Breast epithelium (tissue), 4 donors: ENCODE measurements at regions not wholly inside any gene's neighbourhood (a gene's known extent, or its start where the extent isn't known, plus 50 kb on each side); places are given as distances from the start of the nearest gene placed in this dataset.

ENCODE experiments used
- DNase-seq, 2 donors: peaks; one replicate each; pipeline ENCODE4 v3.0.0-alpha.2; 2019; ENCODE audit warnings: low spot score in 2 of 2
- H3K27ac ChIP-seq, 2 donors: fragments of 200-600 bp; sonication (generic) in 1 of 2; one replicate each; pipeline ENCODE4 v1.5.1; 2016 to 2019; ENCODE audit warnings: mild to moderate bottlenecking in 1 of 2
- H3K27me3 ChIP-seq, 2 donors: fragments of 200-600 bp; sonication (generic) in 1 of 2; one replicate each; pipeline versions ENCODE4 v1.5.1 to v1.6.0; 2017 to 2019; ENCODE audit warnings: control low read depth in 1 of 2, mild to moderate bottlenecking in 1 of 2
- H3K36me3 ChIP-seq: fragments of 200-600 bp; one replicate; pipeline ENCODE4 v1.5.1; 2019
- H3K4me1 ChIP-seq, 2 donors: fragments of 200-600 bp; sonication (generic); one replicate each; pipeline ENCODE4 v1.5.1; 2016 to 2019; ENCODE audit warnings: control low read depth in 1 of 2
- H3K4me3 ChIP-seq, 3 donors: fragments of 200-600 bp; sonication (generic); 1 replicate in 2 of 3; 2 replicates in 1 of 3; pipeline ENCODE4 v1.5.1; 2016 to 2019; ENCODE audit warnings: mild to moderate bottlenecking in 3 of 3, moderate library complexity in 2 of 3
- H3K9me3 ChIP-seq, 2 donors: fragments of 200-600 bp; sonication (generic) in 1 of 2; one replicate each; pipeline ENCODE4 v1.5.1; 2016 to 2019; ENCODE audit warnings: control low read depth in 1 of 2
- CTCF ChIP-seq, 3 donors: fragments of 450-650 bp; IDR thresholded peaks; one replicate each; pipeline ENCODE4 v1.5.1; 2016 to 2017; ENCODE audit warnings: antibody characterized with exemption in 3 of 3, mild to moderate bottlenecking in 3 of 3, moderate library complexity in 3 of 3
- POLR2A ChIP-seq: fragments of 450-650 bp; IDR thresholded peaks from one replicate; pipeline ENCODE4 v1.6.1; 2016; ENCODE audit warnings: antibody characterized with exemption, mild to moderate bottlenecking, moderate library complexity
- POLR2AphosphoS5 ChIP-seq, 3 donors: sonication (generic); formaldehyde crosslinking; IDR thresholded peaks; one replicate each; pipeline ENCODE4 v1.6.1; 2017; ENCODE audit warnings: antibody characterized with exemption in 3 of 3
- intact Hi-C: fragments of 100-400 bp; cut with DNase I; formaldehyde crosslinking; loops from one replicate; pipeline ENCODE4 v1.15.1; 2023; ENCODE audit warnings: low total_unique reads

DNA sequence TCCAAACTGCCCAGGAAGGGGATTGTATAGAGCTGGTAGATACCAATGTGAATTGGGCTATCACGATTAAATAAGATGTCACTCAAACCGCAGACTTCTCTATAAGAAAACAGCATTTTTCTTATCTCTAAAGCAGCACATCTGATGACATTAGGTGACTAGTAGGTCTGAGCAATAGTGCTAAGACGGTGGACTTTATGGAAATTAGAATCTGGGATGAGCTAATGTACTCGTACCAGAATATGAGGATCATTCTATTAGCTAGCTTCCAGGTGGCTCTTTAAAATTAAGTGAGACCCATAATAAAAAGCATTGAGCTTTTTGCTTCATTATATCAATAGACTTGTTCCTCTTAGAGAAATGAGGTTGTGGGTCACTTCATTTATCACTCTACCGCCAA lies 130.0 kb upstream of the MC4R start:
- H3K27ac ChIP-seq, result no peak overlapping the region
- no peak for DNase-seq
- intact Hi-C loops, result no loop called here
- no peaks in the 10 kb centered on the region for H3K27me3 ChIP-seq
- H3K9me3 ChIP-seq, result no peaks in the 10 kb centered on the region
- no peaks in the 10 kb centered on the region for H3K36me3 ChIP-seq
- no peak for TF ChIP-seq POLR2A
- no peak for TF ChIP-seq POLR2AphosphoS5 (IDR thresholded peaks at IDR 0.05)
- no peak for TF ChIP-seq CTCF (IDR thresholded peaks at IDR 0.05)
- no peaks in the 10 kb centered on the region for H3K4me1 ChIP-seq
- H3K4me3 ChIP-seq, result no peak overlapping the region

DNA sequence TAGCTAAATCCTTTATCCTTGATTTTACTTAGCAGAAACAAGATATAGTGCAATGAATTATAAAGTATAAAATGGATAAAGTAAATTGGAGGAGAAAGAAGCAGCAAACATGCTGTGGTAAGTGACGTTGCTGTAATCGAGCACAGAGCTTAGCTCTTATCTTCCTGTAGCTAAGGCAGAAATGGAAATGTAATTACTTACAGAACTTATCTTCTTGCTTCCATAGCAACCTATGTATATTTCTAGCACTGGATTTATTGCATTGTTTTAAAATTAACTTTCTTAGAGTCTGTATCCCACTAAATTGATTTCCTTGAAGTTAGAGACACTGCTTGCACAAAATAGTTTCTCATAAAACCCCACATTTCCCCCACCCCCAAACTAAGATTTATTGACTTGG lies 130.6 kb upstream of the MC4R start:
- H3K4me3 ChIP-seq, result no peak overlapping the region
- H3K4me1 ChIP-seq, result no peaks in the 10 kb centered on the region
- no peaks in the 10 kb centered on the region for H3K9me3 ChIP-seq
- no peak overlapping the region for H3K27ac ChIP-seq
- no peak for TF ChIP-seq POLR2A
- TF ChIP-seq POLR2AphosphoS5 (IDR thresholded peaks at IDR 0.05), result no peak
- TF ChIP-seq CTCF (IDR thresholded peaks at IDR 0.05), result no peak
- H3K36me3 ChIP-seq, result no peaks in the 10 kb centered on the region
- intact Hi-C loops, result no loop called here
- H3K27me3 ChIP-seq, result no peaks in the 10 kb centered on the region
- DNase-seq, result no peak

DNA sequence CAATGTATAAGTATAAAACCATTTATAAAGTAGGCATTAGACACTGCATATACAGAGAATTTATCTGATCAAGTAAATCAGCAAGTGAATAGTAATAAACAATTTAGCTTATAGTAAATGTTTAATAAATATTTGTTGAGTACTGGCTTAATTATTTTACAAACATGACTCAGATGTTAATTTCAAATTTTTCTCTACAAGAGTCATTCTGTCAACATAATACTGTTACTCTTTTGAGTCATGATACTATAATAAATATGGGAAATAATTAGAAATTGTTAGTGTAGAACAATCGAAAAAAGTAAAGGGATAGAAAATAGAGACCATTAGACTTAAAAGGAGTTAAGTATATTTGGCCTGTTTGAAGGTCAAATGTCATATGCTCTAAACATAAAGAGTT lies 133.6 kb upstream of the MC4R start:
- H3K4me3 ChIP-seq, result no peak overlapping the region
- no peak for DNase-seq
- H3K36me3 ChIP-seq, result no peaks in the 10 kb centered on the region
- intact Hi-C loops, result no loop called here
- no peaks in the 10 kb centered on the region for H3K27me3 ChIP-seq
- TF ChIP-seq CTCF (IDR thresholded peaks at IDR 0.05) (no peak), POLR2A (no peak), POLR2AphosphoS5 (IDR thresholded peaks at IDR 0.05) (no peak)
- H3K27ac ChIP-seq, result no peak overlapping the region
- no peaks in the 10 kb centered on the region for H3K9me3 ChIP-seq
- no peaks in the 10 kb centered on the region for H3K4me1 ChIP-seq

DNA sequence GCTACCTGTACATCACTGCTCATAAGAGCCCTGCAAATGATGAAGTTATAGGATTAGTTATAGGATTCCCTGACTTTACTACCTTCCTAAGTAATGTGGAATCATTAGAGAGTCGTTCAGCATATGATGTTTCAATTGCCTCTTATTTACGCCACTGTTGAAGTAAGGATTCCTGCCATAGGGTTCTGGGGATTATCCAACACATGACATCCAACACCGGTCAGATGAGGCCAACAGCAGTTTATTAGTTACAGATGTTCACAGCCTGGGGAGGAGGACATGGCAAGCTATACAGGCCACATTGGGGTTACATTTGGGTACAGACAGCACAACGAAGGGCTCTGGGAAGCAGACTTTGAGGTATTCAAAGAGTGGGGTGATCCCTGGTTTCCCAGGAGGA lies 134.1 kb upstream of the MC4R start:
- H3K36me3 ChIP-seq, result no peaks in the 10 kb centered on the region
- TF ChIP-seq POLR2A, result no peak
- no peak for TF ChIP-seq POLR2AphosphoS5 (IDR thresholded peaks at IDR 0.05)
- TF ChIP-seq CTCF (IDR thresholded peaks at IDR 0.05), result no peak
- intact Hi-C loops, result no loop called here
- H3K27ac ChIP-seq, result no peak overlapping the region
- no peak for DNase-seq
- no peaks in the 10 kb centered on the region for H3K4me1 ChIP-seq
- no peaks in the 10 kb centered on the region for H3K9me3 ChIP-seq
- no peak overlapping the region for H3K4me3 ChIP-seq
- no peaks in the 10 kb centered on the region for H3K27me3 ChIP-seq

GRCh38 chr18:60508108-60508507 lies 135.5 kb upstream of the MC4R start:
- Histone ChIP-seq H3K27me3 (no peaks in the 10 kb centered on the region), H3K4me1 (no peaks in the 10 kb centered on the region), H3K4me3 (no peak overlapping the region), H3K27ac (no peak overlapping the region), H3K9me3 (no peaks in the 10 kb centered on the region), H3K36me3 (no peaks in the 10 kb centered on the region)
- intact Hi-C loops, result no loop called here
- no peak for DNase-seq
- TF ChIP-seq CTCF (IDR thresholded peaks at IDR 0.05) (no peak), POLR2AphosphoS5 (IDR thresholded peaks at IDR 0.05) (no peak), POLR2A (no peak)
